H9 (cell line): ENCODE measurements at regions not wholly inside any gene's neighbourhood (a gene's known extent, or its start where the extent isn't known, plus 50 kb on each side); places are given as distances from the start of the nearest gene placed in this dataset.

Source experiments
- DNase-seq: peaks from one replicate; pipeline ENCODE4 v3.0.0-alpha.2; 2017
- H2AFZ ChIP-seq: one replicate; pipeline ENCODE4 v1.6.1; 2013; ENCODE audit warnings: mild to moderate bottlenecking, low read length, control low read depth, moderate library complexity
- H2AK5ac ChIP-seq: 2 replicates; pipeline ENCODE4 v1.6.1; 2013; ENCODE audit warnings: low read length, control low read depth, mixed read lengths; ENCODE audit not compliant: insufficient read length
- H2BK120ac ChIP-seq: one replicate; pipeline ENCODE4 v1.6.1; 2013; ENCODE audit warnings: low read depth, mild to moderate bottlenecking, low read length, control low read depth, inconsistent platforms; ENCODE audit not compliant: poor library complexity, severe bottlenecking
- H2BK12ac ChIP-seq: 2 replicates; pipeline ENCODE4 v1.6.1; 2013; ENCODE audit warnings: low read length, control low read depth, mixed read lengths, low read depth; ENCODE audit not compliant: insufficient read length
- H2BK15ac ChIP-seq: 2 replicates; pipeline ENCODE4 v1.6.1; 2013; ENCODE audit warnings: low read depth, low read length, control low read depth
- H2BK20ac ChIP-seq: one replicate; pipeline ENCODE4 v1.6.1; 2013; ENCODE audit warnings: low read depth, mild to moderate bottlenecking, low read length, control low read depth, inconsistent platforms; ENCODE audit not compliant: poor library complexity, severe bottlenecking
- H2BK5ac ChIP-seq: 2 replicates; pipeline ENCODE4 v1.6.1; 2013; ENCODE audit warnings: low read length, control low read depth, mixed read lengths; ENCODE audit not compliant: insufficient read length
- H3K14ac ChIP-seq: 2 replicates; pipeline ENCODE4 v1.6.1; 2013; ENCODE audit warnings: low read length, control low read depth; ENCODE audit not compliant: insufficient read depth
- H3K18ac ChIP-seq: 2 replicates; pipeline ENCODE4 v1.6.1; 2013; ENCODE audit warnings: low read depth, mild to moderate bottlenecking, mixed read lengths, low read length, control low read depth; ENCODE audit not compliant: insufficient read length
- H3K23ac ChIP-seq: 2 replicates; pipeline ENCODE4 v1.6.1; 2013; ENCODE audit warnings: low read length, control low read depth, mixed read lengths, low read depth; ENCODE audit not compliant: insufficient read length
- H3K23me2 ChIP-seq: 2 replicates; pipeline ENCODE4 v1.6.1; 2013; ENCODE audit warnings: low read depth, mild to moderate bottlenecking, mixed read lengths, low read length, control low read depth; ENCODE audit not compliant: insufficient read length, poor library complexity, severe bottlenecking
- H3K27ac ChIP-seq: 2 replicates; pipeline ENCODE4 v1.5.1; 2013; ENCODE audit warnings: low read length, control low read depth, mixed read lengths, low read depth; ENCODE audit not compliant: insufficient read length
- H3K27me3 ChIP-seq: 2 replicates; pipeline ENCODE4 v1.6.1; 2013; ENCODE audit warnings: low read length, control low read depth, inconsistent platforms; ENCODE audit not compliant: insufficient read depth
- H3K4ac ChIP-seq: 2 replicates; pipeline ENCODE4 v1.6.1; 2013; ENCODE audit warnings: low read depth, mild to moderate bottlenecking, control low read depth, inconsistent platforms, low read length, moderate library complexity
- H3K4me1 ChIP-seq: 2 replicates; pipeline ENCODE4 v1.6.1; 2013; ENCODE audit warnings: low read length, control low read depth, inconsistent platforms; ENCODE audit not compliant: insufficient read depth
- H3K4me2 ChIP-seq: 2 replicates; pipeline ENCODE4 v1.6.1; 2013; ENCODE audit warnings: low read length, control low read depth, mixed read lengths; ENCODE audit not compliant: insufficient read length, insufficient read depth
- H3K56ac ChIP-seq: 2 replicates; pipeline ENCODE4 v1.6.1; 2013; ENCODE audit warnings: low read depth, mild to moderate bottlenecking, mixed read lengths, low read length, control low read depth; ENCODE audit not compliant: insufficient read length
- H3K79me1 ChIP-seq: 2 replicates; pipeline ENCODE4 v1.6.1; 2013; ENCODE audit warnings: low read depth, mild to moderate bottlenecking, moderate library complexity, low read length, control low read depth, inconsistent platforms; ENCODE audit not compliant: insufficient read depth, poor library complexity, severe bottlenecking
- H3K79me2 ChIP-seq: 2 replicates; pipeline ENCODE4 v1.6.1; 2013; ENCODE audit warnings: low read length, control low read depth, inconsistent platforms; ENCODE audit not compliant: insufficient read depth
- H3K9ac ChIP-seq: 2 replicates; pipeline ENCODE4 v1.6.1; 2013; ENCODE audit warnings: low read length, control low read depth, mixed read lengths; ENCODE audit not compliant: insufficient read length; ENCODE audit errors: extremely low read depth
- H3K9me3 ChIP-seq: one replicate; pipeline ENCODE4 v1.6.1; 2013; ENCODE audit warnings: low read depth, low read length, inconsistent platforms; ENCODE audit not compliant: control insufficient read depth
- H3T11ph ChIP-seq: one replicate; pipeline ENCODE4 v1.6.1; 2013; ENCODE audit warnings: mild to moderate bottlenecking, low read length, control low read depth, inconsistent platforms
- H4K20me1 ChIP-seq: one replicate; pipeline ENCODE4 v1.6.1; 2013; ENCODE audit not compliant: control insufficient read depth, insufficient read length, insufficient read depth
- H4K5ac ChIP-seq: 2 replicates; pipeline ENCODE4 v1.6.1; 2013; ENCODE audit warnings: low read depth, mild to moderate bottlenecking, mixed read lengths, low read length, control low read depth; ENCODE audit not compliant: insufficient read length
- H4K8ac ChIP-seq: replicated peaks from 2 replicates; pipeline ENCODE4 v1.6.1; 2013; ENCODE audit warnings: low read length, control low read depth, mixed read lengths, low read depth; ENCODE audit not compliant: insufficient read length
- H4K91ac ChIP-seq: 2 replicates; pipeline ENCODE4 v1.6.1; 2013; ENCODE audit warnings: low read depth, mild to moderate bottlenecking, moderate library complexity, mixed read lengths, low read length, control low read depth; ENCODE audit not compliant: insufficient read length
- H3K27ac Mint-ChIP-seq, 3 experiments: 2 replicates in 2 of 3; 3 replicates in 1 of 3; pipeline ENCODE4 v1.8.0; 2020 to 2021; ENCODE audit warnings: mixed read lengths in 3 of 3, mild to moderate bottlenecking in 1 of 3, moderate library complexity in 1 of 3
- H3K27me3 Mint-ChIP-seq: 2 replicates; pipeline ENCODE4 v1.8.0; 2021; ENCODE audit warnings: low read depth, mild to moderate bottlenecking, moderate library complexity, mixed read lengths
- H3K36me3 Mint-ChIP-seq, 3 experiments: 2 replicates in 2 of 3; 3 replicates in 1 of 3; pipeline ENCODE4 v1.8.0; 2020 to 2021; ENCODE audit warnings: low read depth in 3 of 3, mixed read lengths in 3 of 3; ENCODE audit not compliant: insufficient read depth in 1 of 3
- H3K4me1 Mint-ChIP-seq, 2 experiments: 2 replicates each; pipeline ENCODE4 v1.8.0; 2020; ENCODE audit warnings: mixed read lengths in 2 of 2
- H3K4me3 Mint-ChIP-seq, 2 experiments: 2 replicates in 1 of 2; 3 replicates in 1 of 2; pipeline ENCODE4 v1.8.0; 2020 to 2021; ENCODE audit warnings: mild to moderate bottlenecking in 2 of 2, mixed read lengths in 2 of 2, moderate library complexity in 1 of 2
- H3K9me3 Mint-ChIP-seq, 2 experiments: 2 replicates in 1 of 2; 3 replicates in 1 of 2; pipeline ENCODE4 v1.8.0; 2020; ENCODE audit warnings: mild to moderate bottlenecking in 2 of 2, mixed read lengths in 2 of 2, moderate library complexity in 1 of 2
- TF ChIP-seq, protein P1 (sequence below): fragments of 200-600 bp; sonication (generic); conservative IDR thresholded peaks from 3 replicates; pipeline ENCODE4 v1.8.0; 2021; ENCODE audit warnings: antibody characterized with exemption, mild to moderate bottlenecking

DNA sequence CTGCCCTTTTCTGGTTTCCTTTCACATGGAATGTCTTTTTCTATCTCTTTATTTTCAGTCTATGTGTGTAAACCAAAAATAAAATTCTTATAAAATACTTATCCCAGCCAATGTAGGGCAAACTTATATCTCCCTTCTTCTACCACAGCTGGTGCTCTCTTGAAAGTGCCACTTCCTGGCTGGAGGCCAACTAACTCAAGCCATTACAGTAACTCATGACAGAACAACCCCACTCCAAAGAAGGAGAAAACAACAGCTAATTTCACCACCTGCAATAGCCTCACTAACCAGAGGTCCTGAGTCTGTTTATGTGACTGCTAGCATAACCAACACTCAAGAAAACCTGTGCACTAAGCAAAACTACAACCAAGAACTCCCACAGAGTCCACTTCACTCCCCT lies 74.9 kb upstream of the DBX1 start:
- H3K9me3 Mint-ChIP-seq, result peaks cover 17 to 25% of the 10 kb centered on the region in 2 experiments; a peak in 4 of 5 replicates
- no peak overlapping the region for H3K56ac ChIP-seq
- H3K4me3 Mint-ChIP-seq, result no peak overlapping the region
- H3K4me2 ChIP-seq, result no peak overlapping the region
- H2BK5ac ChIP-seq, result no peak overlapping the region
- no peak overlapping the region for H2BK15ac ChIP-seq
- H3T11ph ChIP-seq, result no peak overlapping the region
- H3K27ac ChIP-seq, result no peak overlapping the region
- no peak overlapping the region for H2BK12ac ChIP-seq
- no peak overlapping the region for H2BK120ac ChIP-seq
- H3K4me1 Mint-ChIP-seq, result peaks cover 2 to 5% of the 10 kb centered on the region in 2 experiments; a peak in 2 of 4 replicates
- H3K27me3 Mint-ChIP-seq, result peaks cover 12% of the 10 kb centered on the region
- H3K18ac ChIP-seq, result no peak overlapping the region
- H4K5ac ChIP-seq, result no peak overlapping the region
- TF ChIP-seq, protein P1, sequence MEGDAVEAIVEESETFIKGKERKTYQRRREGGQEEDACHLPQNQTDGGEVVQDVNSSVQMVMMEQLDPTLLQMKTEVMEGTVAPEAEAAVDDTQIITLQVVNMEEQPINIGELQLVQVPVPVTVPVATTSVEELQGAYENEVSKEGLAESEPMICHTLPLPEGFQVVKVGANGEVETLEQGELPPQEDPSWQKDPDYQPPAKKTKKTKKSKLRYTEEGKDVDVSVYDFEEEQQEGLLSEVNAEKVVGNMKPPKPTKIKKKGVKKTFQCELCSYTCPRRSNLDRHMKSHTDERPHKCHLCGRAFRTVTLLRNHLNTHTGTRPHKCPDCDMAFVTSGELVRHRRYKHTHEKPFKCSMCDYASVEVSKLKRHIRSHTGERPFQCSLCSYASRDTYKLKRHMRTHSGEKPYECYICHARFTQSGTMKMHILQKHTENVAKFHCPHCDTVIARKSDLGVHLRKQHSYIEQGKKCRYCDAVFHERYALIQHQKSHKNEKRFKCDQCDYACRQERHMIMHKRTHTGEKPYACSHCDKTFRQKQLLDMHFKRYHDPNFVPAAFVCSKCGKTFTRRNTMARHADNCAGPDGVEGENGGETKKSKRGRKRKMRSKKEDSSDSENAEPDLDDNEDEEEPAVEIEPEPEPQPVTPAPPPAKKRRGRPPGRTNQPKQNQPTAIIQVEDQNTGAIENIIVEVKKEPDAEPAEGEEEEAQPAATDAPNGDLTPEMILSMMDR, result no peak
- no peaks in the 10 kb centered on the region for H3K23me2 ChIP-seq
- no peak overlapping the region for H2BK20ac ChIP-seq
- H3K79me2 ChIP-seq, result no peaks in the 10 kb centered on the region
- H4K91ac ChIP-seq, result no peak overlapping the region
- H4K20me1 ChIP-seq, result no peaks in the 10 kb centered on the region
- H2AFZ ChIP-seq, result no peak overlapping the region
- no peak overlapping the region for H2AK5ac ChIP-seq
- peaks cover 0 to 13% (median 2%) of the 10 kb centered on the region in 3 experiments; a peak in 2 of 7 replicates for H3K36me3 Mint-ChIP-seq
- no peaks in the 10 kb centered on the region for H3K27me3 ChIP-seq
- H3K4ac ChIP-seq, result no peak overlapping the region
- no peak overlapping the region for H3K9ac ChIP-seq
- no peaks in the 10 kb centered on the region for H3K4me1 ChIP-seq
- no peak overlapping the region for H3K14ac ChIP-seq
- H3K27ac Mint-ChIP-seq, result no peak overlapping the region
- DNase-seq, result no peak
- no peak overlapping the region for H3K23ac ChIP-seq
- H4K8ac ChIP-seq, result no peak overlapping the region
- H3K9me3 ChIP-seq, result no peaks in the 10 kb centered on the region
- no peaks in the 10 kb centered on the region for H3K79me1 ChIP-seq
